ENCODE measurements at regions not wholly inside any gene's neighbourhood (a gene's known extent, or its start where the extent isn't known, plus 50 kb on each side); places are given as distances from the start of the nearest gene placed in this dataset.

DNA sequence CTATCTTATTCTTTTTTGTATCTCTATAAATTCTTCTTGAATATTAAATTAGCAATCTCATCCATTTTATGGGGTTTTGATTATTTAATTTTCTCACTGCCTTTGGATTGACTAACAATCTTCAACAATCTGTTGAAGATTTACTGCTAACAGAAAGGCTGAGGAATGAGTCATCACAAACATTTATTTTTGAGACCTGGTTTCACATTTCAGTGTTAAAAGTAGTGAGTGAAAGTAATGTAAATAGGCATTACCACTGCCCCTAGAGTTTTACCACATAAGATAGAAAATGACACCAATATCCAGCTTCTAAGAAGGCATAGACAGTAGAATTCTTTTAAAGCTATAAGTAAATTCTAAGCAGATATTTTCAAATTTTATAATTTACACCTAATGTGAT lies 472.8 kb downstream of the OLFM4 start:
- TF ChIP-seq POLR2AphosphoS5 (IDR thresholded peaks at IDR 0.05; ENCODE audit: low read depth, low read length) (no peak), RFX5 (IDR thresholded peaks at IDR 0.05; ENCODE audit: borderline replicate concordance, low read depth, low read length) (no peak), YY1 (IDR thresholded peaks at IDR 0.05; ENCODE audit: low read depth, low read length) (no peak)
